Neuronal stem cell (in vitro differentiated cells): ENCODE measurements at regions not wholly inside any gene's neighbourhood (a gene's known extent, or its start where the extent isn't known, plus 50 kb on each side); places are given as distances from the start of the nearest gene placed in this dataset.
"Not testable (repeated sequence)": the region's sequence is repeated elsewhere in the genome, so short reads cannot be mapped to it uniquely, and the experiment has no call there.

ENCODE experiments used
- DNase-seq: peaks from one replicate; pipeline ENCODE4 v3.0.0-alpha.2; 2013; ENCODE audit warnings: low spot score
- H2AFZ ChIP-seq: one replicate; pipeline ENCODE4 v1.6.1; 2013; ENCODE audit warnings: mild to moderate bottlenecking, low read length, inconsistent platforms
- H2AK5ac ChIP-seq: 2 replicates; pipeline ENCODE4 v1.6.1; 2013; ENCODE audit warnings: low read depth, mild to moderate bottlenecking, inconsistent platforms, low read length, moderate library complexity, mixed read lengths
- H2BK120ac ChIP-seq: 2 replicates; pipeline ENCODE4 v1.6.1; 2013; ENCODE audit warnings: low read depth, mild to moderate bottlenecking, inconsistent platforms, low read length, moderate library complexity, mixed read lengths
- H2BK12ac ChIP-seq: one replicate; pipeline ENCODE4 v1.6.1; 2013; ENCODE audit warnings: low read length, inconsistent platforms
- H2BK15ac ChIP-seq: 2 replicates; pipeline ENCODE4 v1.6.1; 2013; ENCODE audit warnings: mild to moderate bottlenecking, low read length, inconsistent platforms, mixed read lengths
- H2BK5ac ChIP-seq: one replicate; pipeline ENCODE4 v1.6.1; 2013; ENCODE audit warnings: inconsistent platforms, mild to moderate bottlenecking, low read length, moderate library complexity
- H3K14ac ChIP-seq: one replicate; pipeline ENCODE4 v1.6.1; 2013; ENCODE audit warnings: low read length, inconsistent platforms
- H3K18ac ChIP-seq: 2 replicates; pipeline ENCODE4 v1.6.1; 2013; ENCODE audit warnings: low read length, inconsistent platforms
- H3K23ac ChIP-seq: 2 replicates; pipeline ENCODE4 v1.6.1; 2013; ENCODE audit warnings: low read depth, mild to moderate bottlenecking, mixed read lengths, low read length, inconsistent platforms; ENCODE audit not compliant: poor library complexity
- H3K27ac ChIP-seq: replicated peaks from 3 replicates; pipeline ENCODE4 v1.5.1; 2013; ENCODE audit warnings: low read length, inconsistent platforms
- H3K27me3 ChIP-seq, 3 experiments: 2 replicates each; pipeline ENCODE4 v1.6.1; 2013; ENCODE audit warnings: low read length in 3 of 3, mild to moderate bottlenecking in 2 of 3, inconsistent platforms in 1 of 3, low read depth in 1 of 3, mixed read lengths in 1 of 3, moderate library complexity in 1 of 3; ENCODE audit not compliant: control insufficient read depth in 3 of 3, insufficient read depth in 3 of 3
- H3K36me3 ChIP-seq, 2 donors: replicated peaks in 1 of 2; 2 replicates each; pipeline ENCODE4 v1.6.1; 2013; ENCODE audit warnings: low read length in 2 of 2; ENCODE audit not compliant: control insufficient read depth in 2 of 2, insufficient read depth in 2 of 2
- H3K4ac ChIP-seq: 2 replicates; pipeline ENCODE4 v1.6.1; 2013; ENCODE audit warnings: inconsistent platforms, mild to moderate bottlenecking, low read length, moderate library complexity
- H3K4me1 ChIP-seq, 2 donors: 1 replicate in 1 of 2; 2 replicates in 1 of 2; pipeline ENCODE4 v1.6.1; 2013; ENCODE audit warnings: low read length in 2 of 2, low read depth in 1 of 2; ENCODE audit not compliant: control insufficient read depth in 2 of 2, insufficient read depth in 1 of 2
- H3K4me2 ChIP-seq: one replicate; pipeline ENCODE4 v1.6.1; 2013; ENCODE audit warnings: mild to moderate bottlenecking, low read length, inconsistent platforms; ENCODE audit not compliant: insufficient read depth, poor library complexity, severe bottlenecking
- H3K4me3 ChIP-seq, 2 donors: 2 replicates each; pipeline ENCODE4 v1.5.1; 2013; ENCODE audit warnings: low read length in 2 of 2, mild to moderate bottlenecking in 2 of 2, inconsistent platforms in 1 of 2, moderate library complexity in 1 of 2
- H3K79me1 ChIP-seq: one replicate; pipeline ENCODE4 v1.6.1; 2013; ENCODE audit warnings: low read depth, mild to moderate bottlenecking, inconsistent platforms, low read length, moderate library complexity
- H3K9ac ChIP-seq: one replicate; pipeline ENCODE4 v1.6.1; 2013; ENCODE audit warnings: mild to moderate bottlenecking, low read depth, low read length, inconsistent platforms; ENCODE audit not compliant: poor library complexity
- H3K9me3 ChIP-seq, 2 donors: replicated peaks in 1 of 2; 2 replicates each; pipeline versions ENCODE3 to v1.6.1; 2013; ENCODE audit warnings: low read length in 2 of 2, mild to moderate bottlenecking in 2 of 2, inconsistent platforms in 1 of 2, low read depth in 1 of 2, mixed read lengths in 1 of 2, moderate library complexity in 1 of 2; ENCODE audit not compliant: control insufficient read depth in 2 of 2, insufficient read depth in 1 of 2
- H4K8ac ChIP-seq: one replicate; pipeline ENCODE4 v1.6.1; 2013; ENCODE audit warnings: low read depth, mild to moderate bottlenecking, inconsistent platforms, low read length, moderate library complexity
- H4K91ac ChIP-seq: one replicate; pipeline ENCODE4 v1.6.1; 2013; ENCODE audit warnings: low read length, low read depth, mild to moderate bottlenecking, inconsistent platforms; ENCODE audit not compliant: poor library complexity
- WGBS, 2 donors: extraction: QIAGEN DNeasy Blood & Tissue Kit; methylation state at CpG; one replicate each; pipeline ENCODE4 v1.1.7; 2013; ENCODE audit warnings: missing lambda C conversion rate in 2 of 2, mixed read lengths in 1 of 2; ENCODE audit not compliant: insufficient read length in 2 of 2, insufficient replicate concordance in 1 of 2; ENCODE audit errors: extremely low coverage in 2 of 2; 5-methylcytosine and 5-hydroxymethylcytosine counted together

- H3K14ac ChIP-seq, H3K4me3 ChIP-seq, H3K9ac ChIP-seq, DNase-seq, H2BK12ac ChIP-seq, H2AFZ ChIP-seq, H3K27ac ChIP-seq, H3K4ac ChIP-seq, H3K27me3 ChIP-seq, H3K18ac ChIP-seq, H2BK15ac ChIP-seq, H4K8ac ChIP-seq, H3K23ac ChIP-seq, H4K91ac ChIP-seq, H3K4me2 ChIP-seq, H2AK5ac ChIP-seq, H2BK5ac ChIP-seq, H3K36me3 ChIP-seq, H3K4me1 ChIP-seq, H2BK120ac ChIP-seq, H3K79me1 ChIP-seq, H3K9me3 ChIP-seq: not testable (repeated sequence)
- WGBS, 2 donors: no CpG with 5 or more reads among the region's 3 CpGs
Observed at GRCh38 chr2:91519359-91519758, 2827.9 kb downstream of the RPIA start.

- not testable (repeated sequence) for H4K8ac ChIP-seq, H3K14ac ChIP-seq, H2BK12ac ChIP-seq, H4K91ac ChIP-seq, H2AFZ ChIP-seq, H3K4me2 ChIP-seq, H3K9ac ChIP-seq, H3K79me1 ChIP-seq, H2BK5ac ChIP-seq, H2AK5ac ChIP-seq, H3K9me3 ChIP-seq, H3K27ac ChIP-seq, H3K4me1 ChIP-seq, H3K18ac ChIP-seq, H3K27me3 ChIP-seq, H3K4me3 ChIP-seq, H2BK15ac ChIP-seq, H3K36me3 ChIP-seq, H3K23ac ChIP-seq, H2BK120ac ChIP-seq, DNase-seq, H3K4ac ChIP-seq
- WGBS, 2 donors: no CpG with 5 or more reads among the region's 5 CpGs
Observed at GRCh38 chr2:91519914-91520313, 2828.4 kb downstream of the RPIA start.

- not testable (repeated sequence) for H2BK15ac ChIP-seq, H3K18ac ChIP-seq, H2BK5ac ChIP-seq, H2AK5ac ChIP-seq, H3K14ac ChIP-seq, H2BK12ac ChIP-seq, H3K27me3 ChIP-seq, H3K4ac ChIP-seq, H3K4me2 ChIP-seq, H3K9me3 ChIP-seq, H2AFZ ChIP-seq, H3K36me3 ChIP-seq, H3K4me1 ChIP-seq, H3K9ac ChIP-seq, H3K27ac ChIP-seq, H3K79me1 ChIP-seq, H4K8ac ChIP-seq, H2BK120ac ChIP-seq, H3K4me3 ChIP-seq, DNase-seq, H4K91ac ChIP-seq, H3K23ac ChIP-seq
- WGBS, 2 donors: no CpG with 5 or more reads among the region's 3 CpGs
Observed at GRCh38 chr2:91520523-91520922, 2829.1 kb downstream of the RPIA start.

- H3K36me3 ChIP-seq, H3K79me1 ChIP-seq, H3K27ac ChIP-seq, H2BK15ac ChIP-seq, H2AFZ ChIP-seq, H3K14ac ChIP-seq, H3K4me2 ChIP-seq, H2BK5ac ChIP-seq, H3K4me3 ChIP-seq, H3K18ac ChIP-seq, H3K9ac ChIP-seq, H3K9me3 ChIP-seq, H4K91ac ChIP-seq, H4K8ac ChIP-seq, H3K23ac ChIP-seq, H2BK12ac ChIP-seq, H3K27me3 ChIP-seq, H3K4me1 ChIP-seq, H3K4ac ChIP-seq, H2BK120ac ChIP-seq, H2AK5ac ChIP-seq, DNase-seq: not testable (repeated sequence)
- WGBS, 2 donors: no CpG with 5 or more reads among the region's 7 CpGs
Observed at GRCh38 chr2:91520972-91521535, 2829.6 kb downstream of the RPIA start.
